Ureter (tissue), 1 donor: ENCODE measurements at regions not wholly inside any gene's neighbourhood (a gene's known extent, or its start where the extent isn't known, plus 50 kb on each side); places are given as distances from the start of the nearest gene placed in this dataset.

ENCODE experiments used
- DNase-seq: peaks from one replicate; pipeline ENCODE4 v3.0.0-alpha.2; 2020; ENCODE audit warnings: low spot score
- donor health status: DM: yes; HTN: yes; CAD: no.

DNA sequence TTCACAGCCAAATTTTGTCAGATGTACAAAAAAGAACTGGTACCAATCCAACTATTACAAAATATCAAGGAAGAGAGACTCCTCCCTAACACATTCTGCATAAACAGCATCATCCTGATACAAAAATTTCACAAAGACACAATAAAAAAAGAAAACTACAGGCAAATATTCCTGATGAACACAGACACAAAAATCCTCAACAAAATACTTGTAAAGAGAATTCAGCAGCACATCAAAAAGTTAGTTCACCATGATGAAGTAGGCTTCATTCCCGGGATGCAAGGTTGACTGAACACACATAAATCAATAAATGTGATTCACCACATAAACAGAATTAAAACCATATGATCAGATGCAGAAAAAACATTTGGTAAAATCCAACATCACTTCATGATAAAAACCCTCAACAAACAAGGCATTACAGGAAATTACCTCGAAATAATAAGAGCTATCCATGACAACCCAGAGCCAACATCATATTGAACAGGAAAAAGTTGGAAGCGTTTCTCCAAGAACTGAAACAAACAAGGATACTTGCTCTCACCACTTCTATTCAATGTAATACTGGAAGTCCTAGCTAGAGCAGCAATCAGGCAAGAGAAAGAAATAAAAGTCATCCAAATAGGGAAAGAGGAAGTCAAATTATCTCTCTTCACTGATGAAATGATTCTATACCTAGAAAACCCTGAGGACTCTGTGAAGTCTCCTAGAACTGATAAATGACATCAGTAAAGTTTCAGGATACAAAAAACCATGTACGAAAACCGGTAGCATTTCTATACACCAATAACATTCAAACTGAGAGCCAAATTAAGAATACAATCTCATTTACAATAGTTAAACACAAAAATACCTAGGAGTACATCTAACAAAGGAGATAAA is 223.1 kb downstream of the REEP3 start:
- no peak for DNase-seq

DNA sequence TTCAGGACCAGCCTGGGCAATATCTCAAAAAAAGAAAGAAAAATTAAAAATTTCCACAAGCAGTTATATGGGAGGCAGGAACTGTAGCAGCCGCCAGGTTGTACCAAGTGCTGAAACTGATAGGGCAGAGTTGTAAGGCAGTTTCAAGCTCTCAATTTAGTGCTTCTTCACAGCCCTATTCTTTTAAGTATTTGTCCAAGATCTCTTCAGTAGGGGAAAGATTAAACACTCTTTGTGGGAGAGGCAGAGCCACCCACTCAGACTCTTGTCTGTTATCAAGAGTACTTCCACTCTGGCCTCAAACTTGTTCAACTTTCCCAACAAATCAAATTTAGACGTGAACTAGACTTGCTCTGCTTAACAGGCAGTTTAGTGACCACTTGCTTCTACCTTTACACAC is 228.7 kb downstream of the REEP3 start:
- DNase-seq = no peak

DNA sequence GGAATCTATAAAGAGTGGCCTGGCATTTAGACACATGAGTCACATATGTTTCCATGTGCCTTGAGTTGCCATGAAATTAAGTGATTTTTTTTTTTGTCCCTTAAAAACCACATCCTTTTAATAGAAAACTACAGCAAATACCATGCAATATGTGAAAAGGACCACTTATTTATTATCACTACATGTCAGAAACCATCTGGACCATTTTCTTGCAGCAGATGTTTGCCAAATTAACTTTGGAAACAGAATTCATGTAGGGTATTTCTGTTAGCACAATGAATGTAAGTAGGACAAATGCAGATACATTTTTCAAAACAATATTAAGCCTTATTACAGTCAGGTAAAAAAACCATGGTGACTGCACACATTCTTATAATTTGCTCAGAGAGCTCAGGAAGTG is 230.6 kb downstream of the REEP3 start:
- no peak for DNase-seq

DNA sequence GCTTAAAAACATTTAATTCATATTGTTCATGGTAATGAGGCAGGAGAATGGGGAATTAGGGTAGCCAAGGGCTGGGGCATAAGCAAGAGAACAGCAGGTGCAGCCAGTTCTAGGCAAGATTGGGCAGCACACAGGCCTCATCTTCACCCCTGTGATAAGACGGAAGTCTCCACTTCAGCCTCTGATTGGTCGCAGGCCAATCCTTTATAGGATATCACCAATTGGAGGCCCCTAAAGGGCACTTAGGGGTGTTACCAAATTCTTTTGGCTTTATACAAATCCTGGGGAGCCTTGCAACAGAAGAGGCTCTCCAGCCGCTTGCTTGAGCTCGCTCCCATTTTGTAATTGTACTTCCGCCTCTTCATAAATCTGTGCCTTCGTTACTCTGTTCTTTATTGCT is 231.1 kb downstream of the REEP3 start:
- no peak for DNase-seq

DNA sequence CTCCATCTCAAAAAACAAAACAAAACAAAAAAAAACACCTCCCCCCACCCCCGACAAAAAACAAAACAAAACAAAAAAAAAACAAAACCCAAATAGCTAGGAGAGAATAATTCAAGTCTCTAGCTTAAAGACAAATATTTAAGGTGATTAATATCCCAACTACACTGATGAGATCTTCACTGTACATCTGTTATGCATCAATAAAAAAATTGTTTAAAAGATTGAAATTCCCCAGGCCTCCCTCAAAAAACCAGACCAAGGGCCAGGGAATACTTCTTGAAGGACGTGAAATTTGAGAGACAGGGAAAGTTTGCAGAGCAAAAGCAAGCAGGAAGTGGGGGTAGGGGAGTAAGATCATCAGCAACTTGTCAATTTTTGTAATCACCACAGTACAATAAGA is 232.6 kb downstream of the REEP3 start:
- no peak for DNase-seq

DNA sequence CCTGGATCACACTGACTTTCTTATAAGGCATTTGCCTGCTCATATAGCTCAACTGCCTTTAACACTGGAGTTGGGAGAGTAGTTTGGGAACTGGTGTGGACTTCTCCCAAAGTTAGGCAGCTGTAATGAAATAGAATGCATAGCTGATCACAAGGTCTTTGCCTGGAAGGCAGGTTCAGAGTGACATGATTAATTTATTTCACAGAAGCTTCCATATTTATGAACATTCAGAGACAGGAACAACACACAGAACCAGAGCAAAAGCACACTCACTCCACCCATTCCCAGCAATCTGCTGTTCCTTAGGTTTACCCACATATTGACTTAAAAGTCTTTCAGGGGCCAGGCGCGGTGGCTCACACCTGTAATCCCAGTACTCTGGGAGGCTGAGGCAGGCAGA is 234.2 kb downstream of the REEP3 start:
- no peak for DNase-seq

DNA sequence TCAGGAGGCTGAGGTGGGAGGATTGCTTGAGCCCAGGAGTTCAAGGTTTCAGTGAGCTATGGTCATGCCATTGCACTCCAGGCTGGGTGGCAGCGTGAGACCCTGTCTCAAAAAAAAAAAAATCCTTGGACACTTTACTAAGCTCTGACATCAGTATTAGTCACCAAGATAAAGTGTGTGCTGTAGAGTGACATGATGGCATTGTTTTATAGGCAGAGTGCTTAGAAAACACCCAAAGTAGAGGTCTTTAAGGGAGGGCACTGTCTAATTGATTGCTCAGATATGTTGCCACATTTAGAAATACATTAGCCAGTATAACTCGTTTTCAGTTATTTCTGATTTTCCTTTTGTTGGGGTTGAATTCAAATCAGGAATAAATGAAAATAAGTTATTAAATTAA is 235.9 kb downstream of the REEP3 start:
- no peak for DNase-seq

DNA sequence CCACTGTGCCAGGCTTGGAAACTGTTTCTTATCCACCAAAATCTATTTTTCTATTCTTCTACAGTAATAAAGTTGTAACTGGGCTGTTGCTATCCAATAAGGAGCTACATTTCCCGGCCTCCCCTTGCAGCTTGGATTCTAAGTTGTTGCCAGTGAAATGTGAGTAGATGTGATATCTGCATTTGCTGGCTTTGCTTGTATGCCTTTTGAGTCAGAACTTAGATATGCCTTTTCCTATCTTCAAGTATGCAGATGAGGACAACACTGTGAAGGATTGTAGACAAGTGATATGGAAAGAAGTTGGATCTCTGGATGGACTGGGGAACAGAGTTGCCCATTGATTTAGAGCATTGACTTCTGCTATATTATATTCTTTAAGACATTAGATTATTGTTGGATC is 236.9 kb downstream of the REEP3 start:
- DNase-seq = no peak

DNA sequence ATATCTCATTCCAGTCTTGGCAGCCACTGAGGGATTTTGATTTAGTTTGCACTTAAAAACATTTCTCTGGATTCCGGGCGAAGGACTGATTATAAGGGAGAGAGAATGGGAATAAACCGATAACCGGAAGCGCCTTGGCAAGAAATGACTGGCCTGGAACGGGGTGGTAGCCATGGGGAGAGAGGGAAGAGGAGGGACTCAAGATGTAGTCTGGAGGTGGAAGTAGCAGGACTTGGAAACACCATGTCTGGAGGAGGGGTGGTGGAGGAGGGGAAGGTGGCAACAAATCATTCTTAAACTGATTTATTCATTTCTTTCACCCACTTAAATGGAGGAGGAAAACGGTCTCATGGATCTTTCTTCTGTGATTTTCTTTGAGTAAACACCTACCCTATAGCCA is 238.1 kb downstream of the REEP3 start:
- DNase-seq = no peak

DNA sequence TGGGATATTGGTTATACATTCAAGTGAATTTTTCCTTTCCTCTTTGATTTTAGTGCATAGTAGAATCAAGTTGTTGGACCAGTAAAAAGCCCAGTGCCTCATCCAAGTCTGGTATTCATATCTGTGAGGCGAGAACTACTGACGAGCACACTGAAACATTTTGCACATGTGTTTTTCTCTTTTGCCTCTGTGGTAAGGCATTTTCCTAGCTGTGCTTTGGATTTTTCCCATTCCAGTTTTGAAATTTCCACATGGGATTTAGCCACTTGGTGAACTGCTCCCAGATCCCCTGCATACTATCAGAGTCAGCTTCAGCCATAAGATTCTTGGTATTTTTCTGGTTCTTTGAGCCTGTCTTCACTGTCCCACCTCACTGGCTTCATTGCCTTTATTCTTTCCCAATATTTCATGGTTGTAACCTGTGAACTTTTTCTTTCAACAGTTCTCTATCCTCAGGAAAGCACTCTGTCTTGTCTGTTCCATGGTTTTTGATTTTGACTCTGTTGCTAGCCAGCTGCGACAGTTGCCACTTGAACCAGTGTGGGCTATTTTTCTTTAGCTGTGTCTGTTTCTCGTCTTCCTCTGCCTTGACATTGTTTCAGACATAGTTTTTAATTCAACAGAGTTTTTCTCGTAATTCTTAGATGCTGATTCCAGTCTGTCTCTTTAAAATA is 239.0 kb downstream of the REEP3 start:
- DNase-seq = no peak

DNA sequence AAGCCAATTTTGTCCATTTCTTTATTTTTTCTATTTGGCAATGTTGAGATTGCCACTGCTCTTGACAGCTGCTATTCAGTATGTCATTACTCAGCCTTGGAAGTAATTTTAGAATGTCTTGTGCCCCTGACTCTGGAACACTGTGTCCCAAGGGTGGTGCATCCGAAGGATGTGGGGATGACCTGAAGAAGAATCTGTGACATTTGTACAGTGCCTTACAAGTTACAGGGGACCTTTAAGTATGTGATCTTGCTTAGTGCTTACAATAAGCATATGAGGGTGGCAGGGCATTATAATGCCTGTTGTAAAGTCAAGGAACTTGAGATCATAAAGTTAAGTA is 239.5 kb downstream of the REEP3 start:
- DNase-seq = no peak

DNA sequence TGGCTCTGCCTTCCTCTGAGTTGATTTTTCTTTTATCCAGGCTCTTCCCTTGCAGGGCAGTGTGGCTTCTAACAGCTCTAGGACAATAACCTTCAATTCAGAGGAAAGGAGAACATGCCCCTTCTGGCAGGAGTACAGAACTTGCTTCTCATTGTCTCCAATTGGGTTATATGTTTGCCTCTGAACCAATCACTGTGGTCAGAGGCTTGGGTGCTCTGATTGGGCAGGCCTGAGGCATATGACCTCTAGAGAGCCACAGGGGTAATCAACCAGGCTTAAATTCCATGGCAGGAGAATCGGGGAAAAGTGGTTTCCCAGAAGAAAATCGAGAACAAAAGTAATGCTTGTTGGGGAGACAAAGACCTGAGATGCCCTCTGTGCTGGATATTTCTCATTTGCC is 240.0 kb downstream of the REEP3 start:
- no peak for DNase-seq

DNA sequence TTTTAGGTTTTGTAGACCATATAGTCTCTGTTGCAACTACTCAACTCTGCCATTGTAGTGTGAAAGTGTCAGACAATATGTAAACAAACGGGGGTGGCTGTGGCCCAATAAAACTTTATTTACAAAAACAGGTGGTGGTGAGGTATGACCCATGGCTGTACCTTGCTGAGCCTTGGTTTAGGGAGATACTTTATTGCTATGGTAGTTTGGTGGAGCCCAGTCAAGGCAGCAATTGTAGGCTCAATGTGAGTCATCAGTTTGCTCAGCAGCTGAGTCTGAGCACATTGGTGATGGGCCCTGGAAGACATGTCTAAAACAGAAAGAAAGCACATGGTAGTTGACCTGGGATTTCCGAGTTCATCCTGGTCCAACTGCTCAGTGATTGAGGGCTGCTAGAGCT is 242.5 kb downstream of the REEP3 start:
- DNase-seq = no peak

DNA sequence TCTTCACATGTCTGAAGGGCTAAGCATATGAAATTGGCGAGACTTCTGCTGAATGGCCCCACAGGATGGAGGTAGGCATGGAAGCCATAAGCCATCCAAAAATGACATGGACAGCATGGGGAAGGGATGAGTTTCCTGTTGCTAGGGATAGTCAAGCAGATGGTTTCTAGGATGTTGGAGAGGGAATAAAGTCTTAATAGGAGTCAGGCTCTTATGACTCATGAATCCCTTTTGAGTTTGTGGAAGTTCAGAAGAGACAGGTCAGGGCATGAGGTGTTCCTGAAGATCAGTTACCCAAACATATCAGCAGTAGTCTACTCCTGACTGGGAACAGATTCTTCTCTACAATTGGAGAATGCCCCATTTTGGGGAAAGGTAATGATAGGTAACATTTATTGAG is 243.9 kb downstream of the REEP3 start:
- DNase-seq = no peak

DNA sequence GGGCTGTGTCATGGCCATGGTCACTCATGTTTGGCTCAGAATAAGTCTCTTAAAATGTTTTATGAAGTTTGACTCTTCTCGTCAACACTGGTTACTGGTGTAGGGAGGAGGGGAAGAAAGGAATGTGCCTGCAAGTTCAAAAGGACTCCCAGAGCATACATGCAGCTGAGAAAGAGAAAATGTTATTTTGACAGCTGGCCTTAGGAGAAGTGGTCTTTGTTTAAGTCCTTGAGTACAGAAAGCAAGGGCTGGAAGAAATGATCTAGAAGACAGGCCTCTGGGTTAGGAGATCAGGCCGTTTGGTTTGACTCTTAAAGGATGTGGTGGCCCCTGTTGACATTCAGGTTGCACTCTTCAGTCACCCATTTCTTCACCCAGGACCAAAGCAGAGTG is 245.5 kb downstream of the REEP3 start:
- DNase-seq = no peak

DNA sequence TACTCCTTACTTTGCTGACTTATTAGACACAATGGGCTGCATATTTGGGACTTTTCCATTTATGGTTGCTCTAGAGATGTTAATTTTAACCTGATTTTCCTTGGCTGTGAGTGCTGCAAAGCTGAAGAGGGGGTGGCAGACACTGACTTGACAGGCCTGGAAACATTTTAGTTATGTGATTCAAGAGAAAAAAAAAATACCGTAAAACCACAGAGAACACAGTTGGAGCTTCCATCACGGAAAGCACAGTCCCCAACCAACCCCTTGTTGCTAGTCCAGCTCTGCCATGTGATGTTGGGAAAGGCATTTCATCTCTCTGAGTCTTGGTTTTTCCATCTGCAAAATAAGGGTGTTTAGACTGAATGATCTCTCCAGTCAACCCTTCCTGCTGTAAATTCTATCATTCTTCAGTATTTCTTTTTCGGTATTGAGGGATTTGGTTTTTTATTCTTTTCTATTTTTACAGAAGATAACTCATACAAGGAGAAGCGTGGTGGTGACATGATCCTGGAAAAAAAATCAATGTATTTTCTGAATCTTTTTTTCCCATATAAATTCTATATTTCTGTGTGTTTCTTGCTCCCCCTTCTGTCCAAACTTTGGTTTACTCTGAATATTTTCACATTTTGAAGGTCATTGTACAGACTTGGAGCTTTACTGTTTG is 246.1 kb downstream of the REEP3 start:
- DNase-seq = no peak

DNA sequence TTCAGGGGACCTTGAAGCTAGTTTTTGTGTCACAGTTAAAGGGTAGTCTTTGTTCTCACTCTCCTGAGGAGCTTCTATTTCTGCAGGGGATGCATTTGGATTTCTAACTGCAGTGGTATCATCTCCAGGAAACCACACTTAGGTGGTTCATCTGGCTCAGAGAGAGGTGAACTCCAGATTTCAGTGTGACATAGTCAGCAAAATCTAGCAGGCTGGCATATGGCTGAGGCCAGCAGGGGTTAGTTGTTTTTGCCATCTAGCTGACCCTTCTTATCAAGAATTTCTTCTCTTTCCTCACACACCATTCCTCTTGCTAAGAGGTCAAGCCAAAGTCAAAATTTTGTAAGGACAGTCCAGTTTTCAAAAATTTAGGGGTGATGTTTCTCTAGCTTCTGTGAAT is 248.2 kb downstream of the REEP3 start:
- no peak for DNase-seq

DNA sequence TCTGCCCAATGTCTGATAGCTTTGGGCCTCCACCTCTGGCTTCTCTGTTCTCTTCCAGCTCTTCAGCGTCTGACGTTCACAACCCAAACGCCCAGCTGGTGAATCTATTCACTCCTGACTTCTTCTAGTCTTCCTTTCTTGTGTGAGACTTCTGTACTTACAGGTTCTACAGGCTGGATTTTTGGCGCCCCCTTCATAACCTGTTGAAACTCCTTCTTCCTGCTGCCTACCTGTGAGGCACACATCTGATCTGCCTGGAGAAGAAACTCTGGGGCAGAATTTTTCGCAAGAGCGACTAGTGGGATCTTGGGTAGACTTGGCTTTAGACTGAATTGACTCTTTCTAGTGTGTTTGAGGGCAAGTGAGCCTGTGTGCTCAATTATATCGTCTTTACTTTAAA is 249.3 kb downstream of the REEP3 start:
- DNase-seq = no peak

DNA sequence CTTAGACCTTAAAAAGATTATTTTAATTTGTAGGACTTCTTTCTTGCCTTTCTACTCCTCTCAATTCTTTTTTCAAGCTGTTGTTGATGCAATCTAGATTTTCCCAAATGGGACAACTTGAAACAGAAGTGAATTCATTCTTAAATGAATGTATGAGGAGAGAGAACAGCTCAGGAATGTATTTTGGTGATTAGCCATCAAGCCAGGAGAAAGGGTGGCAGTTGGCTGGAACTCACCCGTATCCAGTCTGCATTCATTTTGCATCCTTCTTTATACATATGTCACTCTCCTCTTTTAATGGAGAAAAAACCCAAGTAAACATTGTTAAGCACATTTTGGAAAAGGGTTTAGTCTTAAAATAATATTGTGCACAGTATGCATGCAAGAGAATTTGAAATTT is 251.3 kb downstream of the REEP3 start:
- no peak for DNase-seq

DNA sequence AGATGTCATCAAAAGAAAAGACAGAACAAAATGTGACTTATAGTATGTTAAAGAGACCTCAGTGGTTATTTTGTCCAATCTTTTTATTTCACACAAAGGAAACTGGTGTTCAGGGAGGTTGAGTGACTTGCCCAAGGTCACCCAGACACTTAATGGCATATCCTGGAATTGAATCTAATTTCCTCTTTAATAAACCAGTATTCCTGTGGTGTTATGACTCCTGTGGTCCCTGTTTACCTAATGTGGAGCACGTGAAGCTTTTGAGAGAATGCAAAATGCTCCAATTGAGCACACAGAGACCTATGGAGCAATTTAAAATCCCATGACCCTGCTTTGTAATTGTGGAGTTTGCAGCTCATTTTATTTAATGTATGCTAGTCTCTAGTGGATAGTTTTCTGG is 251.9 kb downstream of the REEP3 start:
- DNase-seq = no peak

DNA sequence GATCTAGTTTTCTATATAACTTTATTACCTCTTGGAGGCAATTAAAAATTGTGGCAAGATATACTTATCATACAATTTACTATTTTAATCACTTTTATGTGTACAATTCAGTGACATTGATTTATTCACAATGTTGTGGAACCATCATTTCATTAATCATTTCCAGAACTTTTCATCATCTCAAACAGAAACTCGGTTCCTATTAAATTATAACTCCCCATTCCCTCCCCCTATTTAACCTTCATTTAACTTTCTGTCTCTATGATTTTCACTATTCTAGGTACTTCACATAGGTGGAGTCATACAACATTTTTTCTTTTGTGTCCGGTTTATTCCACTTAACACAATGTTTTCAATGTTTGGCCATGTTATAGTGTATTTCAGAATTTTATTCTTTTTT is 252.8 kb downstream of the REEP3 start:
- DNase-seq = no peak

DNA sequence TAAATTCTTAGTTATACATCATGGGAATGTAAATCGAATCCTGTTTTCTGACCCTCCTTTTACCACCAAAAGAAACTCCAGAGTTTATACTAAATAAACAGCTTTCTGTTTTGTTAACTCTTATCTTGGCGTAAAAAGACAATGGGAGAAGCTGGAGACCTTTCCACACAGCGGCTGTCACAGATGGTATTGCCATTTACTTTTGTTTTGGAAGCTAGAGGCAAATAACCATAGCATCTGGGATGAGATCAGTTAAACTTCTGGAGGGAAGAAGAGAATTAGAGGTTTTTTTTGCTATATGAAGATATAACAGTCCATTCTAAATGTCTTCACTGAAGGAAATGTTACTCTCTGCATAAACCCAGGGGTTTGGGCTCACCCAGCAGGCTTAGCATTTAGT is 258.9 kb downstream of the REEP3 start:
- no peak for DNase-seq

DNA sequence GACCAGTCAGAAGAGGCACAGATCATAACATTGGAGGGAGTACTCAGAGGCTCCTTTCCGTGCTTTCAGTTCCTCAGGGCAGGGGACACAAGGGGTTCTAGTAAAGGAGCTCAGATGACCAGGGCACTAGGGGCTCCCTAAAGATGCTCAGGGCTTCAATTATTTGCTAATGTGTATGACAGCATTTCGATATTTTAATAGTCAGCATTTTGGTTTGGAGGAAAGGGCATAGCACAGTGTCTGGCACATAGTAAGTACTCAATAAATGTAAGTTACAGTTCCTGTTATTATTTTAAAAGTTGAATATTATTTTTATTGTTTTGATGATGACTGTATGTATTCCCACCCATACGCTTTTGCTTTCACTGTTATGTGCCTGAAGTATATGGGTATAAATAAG is 260.0 kb downstream of the REEP3 start:
- DNase-seq = no peak
